DOHH2 (cell line): ENCODE measurements at regions not wholly inside any gene's neighbourhood (a gene's known extent, or its start where the extent isn't known, plus 50 kb on each side); places are given as distances from the start of the nearest gene placed in this dataset.

Source experiments
- CTCF ChIP-seq: fragments of 200-600 bp; sonication (generic); IDR thresholded peaks from one replicate; pipeline ENCODE4 v1.5.1; 2014; ENCODE audit warnings: antibody characterized with exemption, mild to moderate bottlenecking, low read depth, low read length; ENCODE audit not compliant: poor library complexity, severe bottlenecking
- EZH2phosphoT487 ChIP-seq: fragments of 200-600 bp; sonication (generic); IDR thresholded peaks from 2 replicates; pipeline ENCODE4 v1.6.1; 2017; ENCODE audit warnings: borderline replicate concordance, mild to moderate bottlenecking, antibody characterized with exemption, low read length, moderate library complexity, mixed read lengths

DNA sequence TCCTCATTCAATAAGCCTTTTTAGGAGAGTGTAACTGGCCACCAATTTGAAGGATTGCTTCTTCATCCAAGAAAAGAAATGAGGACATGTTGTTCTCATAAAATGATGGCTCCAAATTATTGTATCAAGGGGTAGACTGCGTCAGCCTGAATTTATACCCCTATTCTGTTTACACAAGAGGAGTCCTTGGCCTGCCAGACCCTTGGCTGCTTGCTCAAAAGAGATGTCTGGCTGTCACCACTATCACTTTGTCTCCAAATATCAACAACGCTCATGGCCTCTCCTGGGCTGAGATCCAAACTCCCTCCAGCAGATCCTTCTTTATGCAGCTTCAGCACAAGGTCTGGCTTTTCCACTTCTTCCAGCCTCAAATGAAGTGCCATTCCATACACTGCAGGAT lies 127.9 kb downstream of the OR13H1 start:
- TF ChIP-seq CTCF (no peak), EZH2phosphoT487 (no peak)
